GM21825 (cell line): ENCODE measurements at regions not wholly inside any gene's neighbourhood (a gene's known extent, or its start where the extent isn't known, plus 50 kb on each side); places are given as distances from the start of the nearest gene placed in this dataset.

ENCODE experiments used
- ATAC-seq: cut with Tn5 transposase; IDR thresholded peaks from one replicate; pipeline ENCODE4 v1.9.1; 2021; ENCODE audit warnings: mild to moderate bottlenecking, moderate library complexity; ENCODE audit not compliant: unreplicated experiment

DNA sequence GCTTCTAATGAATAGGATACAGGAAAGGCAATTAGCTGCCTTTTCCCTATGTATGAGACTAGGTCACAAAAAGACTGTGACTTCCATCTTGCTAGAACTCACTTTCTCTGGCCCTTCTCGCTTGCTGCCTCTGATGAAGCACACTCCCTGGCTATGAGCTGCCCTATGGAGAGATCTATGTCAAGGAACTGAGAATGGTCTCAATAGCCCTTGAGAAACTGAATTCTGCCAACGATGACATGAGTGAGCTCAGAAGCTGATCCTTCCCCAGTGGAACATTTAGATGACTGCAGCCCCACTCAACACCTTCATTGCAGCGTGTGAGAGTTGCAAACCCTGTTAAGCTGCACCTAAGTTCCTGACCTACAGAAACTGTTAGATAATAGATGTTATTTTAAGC, 309.8 kb downstream of the COG6 start:
- no peak for ATAC-seq

DNA sequence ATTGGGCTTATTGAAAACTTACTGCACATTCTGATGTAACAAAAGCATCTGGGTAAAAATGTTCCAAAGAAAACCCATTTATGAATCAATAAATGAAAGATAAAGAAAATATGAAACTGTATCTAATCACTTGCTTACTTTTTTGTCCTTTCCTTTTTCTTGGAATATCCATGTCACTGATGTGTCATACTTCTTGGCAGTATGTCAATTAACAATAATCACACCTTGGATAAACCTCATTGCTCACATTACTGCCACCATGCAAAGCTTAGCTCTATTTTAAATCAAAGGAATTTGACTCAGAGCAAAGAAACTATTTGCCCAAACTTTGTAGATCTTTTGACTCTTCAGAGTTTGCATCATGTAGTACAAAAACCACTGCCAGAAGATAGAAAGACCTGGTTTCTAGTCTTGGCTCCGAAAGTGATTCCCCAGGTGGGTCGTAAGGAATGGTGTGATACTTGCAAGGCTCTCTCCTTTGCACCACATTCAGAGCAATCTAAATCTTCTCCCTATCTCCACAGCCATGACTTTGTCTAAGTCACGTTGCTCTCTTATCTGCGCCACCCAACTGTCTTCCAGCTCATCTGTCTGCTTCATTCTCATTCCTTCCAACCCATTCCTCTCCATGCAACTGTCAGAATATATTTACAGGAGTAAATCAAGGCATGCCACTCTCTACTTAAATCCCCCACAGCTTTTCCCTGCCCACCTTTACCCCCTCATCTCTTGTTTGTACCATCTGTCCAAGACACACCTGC, 311.9 kb downstream of the COG6 start:
- ATAC-seq, result no peak

DNA sequence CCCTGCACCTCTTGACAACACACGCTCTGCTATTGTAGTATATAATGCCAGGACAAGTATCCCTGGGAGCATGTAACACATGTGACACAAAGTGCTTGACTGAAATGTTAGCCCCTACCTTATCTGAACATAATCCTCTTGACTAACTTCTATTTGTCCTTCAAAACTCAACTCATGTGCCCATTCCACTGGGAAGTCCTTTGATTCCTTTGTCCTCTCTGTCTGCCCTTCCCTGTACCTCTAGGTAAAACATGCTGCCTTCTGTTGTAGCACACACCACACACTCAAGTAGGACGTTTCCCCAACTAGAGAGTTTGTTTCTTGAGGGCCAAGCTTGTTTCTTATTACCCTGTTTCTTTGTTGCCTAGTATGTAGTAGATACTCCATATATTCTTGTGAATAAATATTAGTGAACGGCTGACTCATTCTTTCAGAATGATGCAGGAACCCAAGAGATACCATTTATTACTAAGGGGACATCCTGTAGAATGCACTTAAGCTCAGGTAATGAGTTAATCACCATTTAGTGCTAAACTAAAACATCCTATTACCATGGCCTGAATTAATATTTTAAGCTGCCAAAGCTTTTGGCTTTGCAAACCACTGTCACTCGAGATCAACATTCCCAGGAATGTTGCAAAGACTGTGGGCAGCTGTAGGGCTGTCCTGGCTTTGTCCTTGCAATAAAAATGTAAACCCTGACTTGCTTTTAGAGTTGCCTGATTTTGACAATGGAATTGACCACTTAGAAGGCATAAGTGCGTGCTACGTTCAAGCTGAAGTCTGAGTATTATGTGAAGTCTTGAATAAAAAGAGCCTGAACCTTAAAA, 313.4 kb downstream of the COG6 start:
- ATAC-seq, result no peak

DNA sequence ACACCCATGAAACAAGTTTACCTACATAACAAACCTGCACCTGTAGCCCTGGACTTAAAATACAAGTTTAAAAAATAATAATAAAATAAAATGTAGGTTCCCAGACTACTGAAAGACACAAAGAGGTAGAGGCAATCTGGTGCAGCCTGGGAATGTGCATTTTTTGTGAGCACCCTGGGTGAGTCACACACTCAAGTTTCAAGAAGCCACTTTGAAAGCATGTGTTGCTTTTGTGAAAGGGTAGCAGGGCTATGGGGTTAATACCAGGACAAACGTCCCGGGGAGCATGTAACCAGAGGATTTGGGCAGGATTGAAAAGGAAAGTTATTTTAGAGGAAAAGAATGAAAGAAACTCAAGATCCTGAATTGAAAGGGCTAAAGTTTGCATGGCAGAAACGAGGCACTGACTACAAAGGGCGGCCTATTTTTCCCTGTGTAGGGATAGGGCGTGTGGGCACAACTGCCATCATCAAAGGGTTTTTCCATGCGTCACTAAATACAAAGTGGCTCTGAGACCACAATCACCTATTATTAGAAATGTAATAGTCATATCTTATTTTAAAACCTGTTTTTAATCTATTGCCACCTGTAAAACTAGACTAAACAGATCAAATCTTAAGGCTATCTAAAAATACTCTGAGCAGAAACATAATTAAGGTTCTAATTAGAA, 314.9 kb downstream of the COG6 start:
- no peak for ATAC-seq

DNA sequence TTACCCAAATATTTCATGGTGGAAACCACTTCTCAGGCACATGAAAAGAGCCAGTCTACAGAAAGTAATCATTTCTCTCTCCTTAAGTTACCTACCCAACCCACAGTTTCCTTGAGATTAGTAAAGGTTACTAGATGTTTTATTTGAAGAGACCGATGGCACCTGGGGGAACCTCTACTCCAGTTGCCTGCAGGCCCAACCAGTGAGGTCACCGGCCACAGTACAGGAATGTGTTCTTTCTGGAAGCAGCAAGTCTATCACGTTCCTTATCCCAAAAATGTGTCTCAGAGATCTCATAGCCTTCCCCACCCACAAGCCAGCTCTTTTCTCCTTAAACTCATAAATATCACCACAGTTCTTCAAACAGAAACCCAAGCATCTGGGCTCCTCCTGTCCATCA, 316.1 kb downstream of the COG6 start:
- ATAC-seq, result no peak

DNA sequence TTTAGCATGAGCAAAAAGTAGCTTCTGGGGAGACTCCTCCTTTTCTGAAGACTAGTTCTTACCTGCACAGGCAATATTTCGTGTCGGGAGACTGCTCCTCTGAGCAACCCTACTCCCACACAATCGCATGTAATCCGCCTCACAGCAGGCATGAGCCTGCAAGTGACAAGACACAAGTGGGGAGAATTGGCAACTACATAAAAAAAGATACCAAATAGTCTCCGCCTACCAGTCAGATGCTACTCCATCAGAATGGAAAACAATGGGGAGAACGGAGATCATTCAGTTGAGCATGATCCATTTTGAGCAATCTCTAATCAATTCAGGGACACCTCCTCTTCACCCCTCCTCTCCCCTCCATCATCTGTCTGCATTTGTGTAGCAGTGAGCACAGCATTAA, 321.0 kb downstream of the COG6 start:
- ATAC-seq, result no peak

DNA sequence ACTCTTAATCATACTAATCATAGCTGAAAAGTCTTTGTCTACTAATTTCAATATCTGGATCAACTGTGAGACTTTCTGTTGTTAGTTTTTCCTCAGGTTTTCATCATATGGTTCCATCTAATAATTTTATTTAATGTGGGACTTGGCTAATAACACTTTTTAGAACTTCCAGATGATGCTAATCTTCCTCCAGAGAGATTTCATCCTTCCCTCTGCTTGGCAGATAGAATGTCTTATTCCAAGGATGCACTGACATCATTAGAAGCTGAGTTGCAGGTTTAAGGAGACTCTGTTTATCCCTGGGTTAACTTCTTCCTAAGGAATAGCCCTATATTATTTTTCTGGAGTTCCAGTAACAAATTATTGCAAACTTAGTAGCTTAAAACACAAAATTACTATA, 325.6 kb downstream of the COG6 start:
- no peak for ATAC-seq

DNA sequence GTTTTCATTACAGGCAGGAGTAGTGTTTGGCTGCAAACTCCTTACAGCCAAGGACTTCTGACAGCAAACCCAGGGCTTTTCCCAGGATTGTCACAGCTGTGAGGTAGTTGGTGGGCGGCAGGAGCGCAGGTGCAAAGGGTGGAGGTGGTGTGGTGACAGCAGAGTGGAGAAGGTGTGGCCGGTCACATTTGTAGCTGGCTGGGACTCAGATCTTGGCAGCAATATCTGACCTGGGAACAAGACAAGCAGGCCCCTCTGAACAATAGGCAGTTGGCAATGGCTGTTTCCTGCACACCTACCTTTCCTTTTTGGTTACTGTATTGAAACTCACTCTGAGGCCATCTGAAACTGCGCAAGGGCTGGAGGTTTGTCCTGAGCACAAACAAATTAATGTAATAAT, 327.3 kb downstream of the COG6 start:
- no peak for ATAC-seq

DNA sequence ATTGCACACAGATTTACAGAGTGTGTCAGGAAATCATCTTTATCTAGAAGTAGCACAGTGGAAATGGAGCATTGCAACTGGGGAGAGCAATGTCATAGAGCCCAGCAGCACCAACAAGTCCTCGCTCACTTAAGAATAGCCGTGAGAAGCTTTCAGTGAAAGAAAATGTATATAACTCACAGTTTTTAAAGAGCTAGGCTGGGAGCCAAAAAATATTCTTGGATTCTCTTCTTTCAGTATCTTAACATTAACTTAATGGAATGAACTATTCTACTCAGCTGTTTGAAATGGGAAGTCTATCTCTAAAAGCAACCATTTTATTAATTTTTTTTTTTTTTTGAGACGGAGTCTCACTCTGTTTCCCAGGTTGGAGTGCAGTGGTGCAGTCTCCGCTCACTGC, 329.6 kb downstream of the COG6 start:
- no peak for ATAC-seq

DNA sequence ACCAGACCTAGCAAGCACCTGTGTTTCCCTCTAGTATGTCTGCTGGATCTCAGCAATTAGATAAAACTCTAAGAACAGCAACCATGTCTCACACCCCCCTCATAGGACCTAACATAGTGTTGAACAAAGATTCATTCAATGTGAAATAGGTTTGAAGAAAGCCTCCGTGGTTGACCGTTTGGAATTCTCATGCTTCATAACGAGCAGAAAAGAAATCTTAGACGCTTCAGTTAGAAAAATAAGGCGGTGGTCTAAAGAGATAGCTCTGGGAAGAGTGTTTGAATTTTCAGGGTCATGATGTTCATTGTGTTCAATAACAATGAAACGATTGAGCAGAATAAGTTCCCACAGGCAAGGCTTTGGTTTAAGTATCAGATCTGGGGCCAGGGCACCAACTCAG, 332.9 kb downstream of the COG6 start:
- no peak for ATAC-seq

DNA sequence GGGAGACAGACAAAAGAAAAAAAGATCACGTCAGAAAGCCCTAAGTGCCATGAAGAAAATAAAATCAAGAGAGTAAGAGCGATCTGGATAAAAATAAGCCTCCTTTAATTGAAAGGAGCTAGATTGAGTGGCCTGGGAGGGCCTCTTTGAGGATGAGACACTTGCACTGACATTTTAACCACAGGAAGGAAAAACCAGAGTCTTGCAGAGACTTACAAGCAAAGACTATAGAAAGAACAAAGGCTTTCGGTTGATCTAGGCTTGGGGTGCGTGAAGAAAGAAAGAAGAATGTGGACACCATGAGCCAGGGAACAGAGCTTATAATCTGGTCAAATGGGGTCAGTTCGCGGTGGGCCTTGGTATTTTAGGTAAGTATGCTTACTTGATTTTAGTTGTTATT, 342.7 kb downstream of the COG6 start:
- no peak for ATAC-seq

DNA sequence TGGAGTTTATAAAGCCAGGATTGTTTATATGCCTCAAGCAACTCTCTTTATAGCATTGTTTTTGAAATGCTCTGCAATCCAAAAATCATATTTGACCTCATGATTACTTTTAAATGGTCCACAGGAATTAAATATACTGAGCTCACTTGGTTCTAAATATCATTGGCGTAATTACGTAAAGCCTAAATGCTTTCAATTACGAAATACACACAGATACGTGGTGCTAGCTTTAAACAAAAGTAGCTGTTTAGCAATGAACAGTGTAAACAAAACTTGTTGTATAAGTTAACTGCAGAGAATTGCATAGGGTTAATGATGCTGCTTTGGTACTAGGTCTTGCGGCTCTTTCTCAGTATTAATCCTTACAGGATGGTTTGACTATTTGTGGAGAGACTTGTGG, 346.6 kb downstream of the COG6 start:
- ATAC-seq, result no peak

DNA sequence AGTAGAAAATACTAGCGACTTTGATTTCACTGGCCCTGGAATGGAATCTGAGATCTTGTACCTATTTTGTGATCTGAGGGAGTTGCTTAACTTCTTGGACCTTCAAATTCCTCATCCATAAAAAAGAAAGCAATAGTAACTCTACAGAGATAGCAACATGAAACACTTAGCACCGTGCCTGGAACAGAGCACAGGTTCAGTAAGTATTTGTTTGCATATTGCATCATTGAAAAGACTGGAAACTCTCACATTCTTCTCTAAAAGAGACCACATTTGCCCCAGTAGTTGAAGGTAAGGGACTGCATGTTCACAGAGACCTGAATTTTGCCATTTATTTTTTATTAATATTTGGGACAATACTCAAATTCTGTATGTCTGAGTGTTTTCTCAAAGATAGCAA, 358.1 kb downstream of the COG6 start:
- ATAC-seq, result no peak

DNA sequence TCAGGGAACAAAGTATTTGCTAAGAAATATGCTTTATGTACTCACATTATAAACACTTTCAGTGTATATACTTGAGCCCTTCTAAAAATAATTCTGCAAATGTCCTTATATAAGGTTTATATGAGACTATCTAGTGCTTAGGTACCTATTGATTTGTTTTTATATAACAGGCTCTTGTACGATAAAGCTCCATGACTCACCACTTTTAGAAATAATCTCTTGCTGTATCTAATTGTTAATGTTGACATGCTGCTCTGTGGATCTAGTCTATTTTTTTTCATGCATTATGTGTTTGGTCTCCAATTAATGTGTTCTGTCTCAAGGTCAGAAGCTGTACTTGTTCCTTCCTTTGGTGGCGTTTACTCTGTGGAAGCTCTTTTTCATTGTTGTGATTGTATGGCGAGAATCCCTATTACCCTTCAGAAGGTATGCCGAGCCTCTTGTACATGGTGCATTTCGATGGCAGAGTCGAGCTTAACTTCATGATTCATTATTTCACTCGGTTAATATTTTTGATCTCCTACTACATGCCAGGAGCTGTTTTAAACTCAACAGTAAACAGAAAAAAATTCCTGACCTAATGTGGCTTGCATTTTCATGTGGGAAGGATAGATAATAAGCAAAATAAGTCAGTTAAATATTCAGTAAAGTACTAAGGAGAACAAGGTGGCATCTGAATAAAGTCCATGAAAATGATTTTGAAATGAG, 361.6 kb downstream of the COG6 start:
- ATAC-seq, result no peak

DNA sequence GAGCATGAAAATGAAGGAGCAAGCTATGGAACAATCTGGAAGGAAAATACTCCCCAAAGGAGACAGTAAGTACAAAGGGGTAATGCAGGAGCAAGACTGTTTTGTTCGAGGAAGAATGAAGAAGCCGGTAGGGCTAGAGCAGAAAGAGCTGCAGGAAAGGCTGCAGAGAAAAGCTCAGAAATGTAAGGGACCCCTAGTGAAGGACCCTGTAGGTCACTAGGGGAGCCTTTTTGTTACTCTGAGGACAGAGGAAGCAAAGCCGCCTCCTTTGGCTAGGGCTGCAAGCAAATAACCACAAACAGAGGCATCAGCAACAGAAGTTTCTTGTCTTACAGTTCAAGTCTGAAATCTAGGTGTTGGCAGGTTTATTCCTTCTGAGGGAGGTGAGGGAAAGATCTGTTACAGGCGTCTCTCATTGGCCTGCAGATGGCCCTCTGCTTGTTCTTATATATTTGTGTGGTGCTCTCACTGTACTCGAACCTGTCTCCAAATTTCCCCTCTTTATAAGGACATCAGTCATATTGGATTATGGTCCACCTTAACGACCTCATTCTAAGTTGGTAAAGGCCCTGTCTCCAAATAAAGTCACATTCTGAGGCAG, 362.3 kb downstream of the COG6 start:
- ATAC-seq, result no peak

DNA sequence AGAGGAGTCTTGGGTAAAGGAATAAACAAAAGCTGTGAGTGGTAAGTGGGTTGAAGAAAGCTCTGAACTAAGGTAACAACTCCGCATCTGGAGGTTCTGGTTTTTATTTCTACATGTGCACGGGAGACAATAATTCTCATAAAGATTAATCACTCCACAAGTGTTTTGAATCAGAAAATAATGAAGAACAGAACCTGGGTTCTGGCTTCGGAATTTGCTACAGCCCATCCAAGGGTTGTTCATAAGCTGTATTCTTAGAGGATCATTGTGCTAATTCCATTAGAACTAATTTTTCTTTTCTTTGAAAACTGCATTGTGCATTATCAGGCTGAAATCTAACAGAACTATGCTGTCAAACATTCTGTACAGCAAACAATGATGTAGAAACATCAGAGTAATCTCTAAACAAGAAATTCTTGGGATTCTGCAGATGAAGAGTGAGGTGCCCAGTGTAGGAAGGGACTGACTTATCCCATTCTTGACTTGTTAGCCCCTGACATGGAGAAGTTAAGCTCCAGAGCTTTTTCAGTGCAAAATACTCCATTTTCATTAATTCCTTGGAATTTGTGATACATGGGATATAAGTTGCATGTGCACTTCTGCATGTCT, 368.2 kb downstream of the COG6 start:
- no peak for ATAC-seq

DNA sequence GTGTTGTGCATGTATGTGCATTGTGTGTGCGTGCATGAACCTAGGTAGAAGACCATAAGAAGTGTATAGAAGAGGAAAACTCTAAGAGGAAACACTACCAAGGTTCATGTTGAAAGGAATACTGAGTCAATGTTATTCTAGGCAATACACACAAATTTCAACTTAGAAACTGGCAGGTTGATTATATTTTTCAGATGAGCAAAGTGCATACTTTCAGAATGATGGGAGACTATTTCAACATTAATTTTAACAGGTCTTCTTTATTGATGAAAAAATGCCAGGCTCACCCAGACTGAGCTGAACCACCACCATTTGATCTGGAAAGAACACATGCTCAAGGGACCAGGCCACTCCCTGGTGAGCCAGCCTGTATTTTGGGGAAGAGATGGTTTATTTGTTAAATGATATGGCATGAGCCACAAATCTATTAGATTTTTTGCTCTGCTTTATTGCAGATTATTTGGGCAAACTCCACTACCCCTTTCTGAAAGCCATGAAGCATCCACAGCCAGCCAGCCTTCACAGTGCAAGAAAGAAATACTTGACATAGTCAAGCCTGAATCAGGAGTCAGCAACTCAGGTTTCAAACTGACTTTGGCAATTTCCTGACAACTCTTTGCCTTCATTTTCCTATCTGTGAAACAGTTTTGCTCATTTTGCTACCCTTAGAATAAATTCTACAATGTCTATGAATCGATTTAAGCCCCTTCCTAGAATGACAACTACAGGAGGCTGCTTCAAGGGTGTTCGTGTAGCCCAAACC, 368.9 kb downstream of the COG6 start:
- no peak for ATAC-seq

DNA sequence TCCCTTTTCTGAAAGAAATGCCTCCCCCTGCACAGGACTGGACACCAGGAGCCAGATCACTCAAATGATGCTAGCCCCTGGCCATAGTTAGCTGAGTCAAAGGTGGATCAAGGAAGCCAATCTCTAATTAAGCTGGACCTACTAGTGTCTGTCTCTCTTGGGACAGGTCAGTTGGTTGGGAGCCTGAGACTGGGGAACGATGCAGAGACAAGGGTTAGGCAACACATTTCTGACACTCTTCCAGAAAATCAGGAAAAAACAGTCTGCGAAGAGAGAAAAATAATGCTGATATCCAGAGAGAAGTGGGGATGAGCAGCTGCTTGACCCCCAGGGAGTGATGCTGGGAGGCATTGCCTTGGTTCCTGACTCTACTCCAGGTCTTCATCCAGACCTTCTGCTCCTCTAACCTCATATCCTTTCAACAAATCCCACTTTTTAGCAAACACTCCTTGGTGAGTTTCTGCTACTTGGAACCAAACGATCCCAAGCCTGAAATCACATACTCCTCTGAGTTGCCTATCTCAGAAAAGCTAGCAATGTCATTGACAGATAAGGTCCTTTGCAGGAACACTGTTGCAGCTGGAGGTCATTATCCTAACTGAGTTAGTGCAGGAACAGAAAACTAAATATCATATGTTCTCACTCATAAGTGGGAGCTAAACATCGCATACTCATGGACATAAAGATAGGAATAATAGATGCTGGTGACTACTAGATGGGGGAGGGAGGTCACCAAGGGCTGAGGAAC, 369.7 kb downstream of the COG6 start:
- no peak for ATAC-seq

DNA sequence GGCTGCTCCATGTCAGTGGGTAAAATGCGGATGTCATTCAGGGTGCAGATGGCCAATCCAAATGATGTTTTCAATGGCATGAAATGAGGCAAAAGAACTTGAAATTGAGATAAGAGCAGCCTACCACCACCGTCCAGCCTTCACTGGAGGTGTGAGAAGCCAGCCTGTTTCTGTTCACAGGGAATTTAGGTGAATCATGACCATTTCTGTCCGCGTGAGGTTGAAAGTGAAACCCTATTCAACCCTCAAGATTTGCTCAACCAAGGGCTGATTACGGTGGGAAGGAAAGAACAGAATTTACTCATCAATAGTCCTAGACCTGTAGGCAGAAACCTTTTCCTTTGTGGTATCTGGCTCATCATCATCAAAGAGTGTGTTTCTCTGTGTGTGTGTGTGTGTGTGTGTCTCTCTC, 370.7 kb downstream of the COG6 start:
- ATAC-seq, result peak; percentile 92
